ENCODE measurements at regions not wholly inside any gene's neighbourhood (a gene's known extent, or its start where the extent isn't known, plus 50 kb on each side); places are given as distances from the start of the nearest gene placed in this dataset.

- TF ChIP-seq CTCF (IDR thresholded peaks at IDR 0.05) (no peak), POLR2AphosphoS5 (IDR thresholded peaks at IDR 0.05) (no peak), POLR2A (IDR thresholded peaks at IDR 0.05) (no peak)
These were observed 348.6 kb downstream of the TNS1 start for GRCh38 chr2:217654168-217654567.
